ENCODE measurements at regions not wholly inside any gene's neighbourhood (a gene's known extent, or its start where the extent isn't known, plus 50 kb on each side); places are given as distances from the start of the nearest gene placed in this dataset.

- DNase-seq (ENCODE audit: extremely low spot score, insufficient read length, low read depth): no peak
- FAIRE-seq: no peak
Measured at GRCh38 chr2:121130301-121130850, 154.6 kb downstream of the TFCP2L1 start.

- DNase-seq (ENCODE audit: extremely low spot score, insufficient read length, low read depth) (no peak), FAIRE-seq (no peak)
Measured at GRCh38 chr2:121131375-121131774, 153.6 kb downstream of the TFCP2L1 start.

- DNase-seq (ENCODE audit: extremely low spot score, insufficient read length, low read depth): no peak
- no peak for FAIRE-seq
Measured at GRCh38 chr2:121132054-121132761, 152.8 kb downstream of the TFCP2L1 start.

GRCh38 chr2:121132762-121133107 lies 152.3 kb downstream of the TFCP2L1 start:
- FAIRE-seq: no peak
- DNase-seq (ENCODE audit: extremely low spot score, insufficient read length, low read depth): no peak

GRCh38 chr2:121133551-121134319 lies 151.3 kb downstream of the TFCP2L1 start:
- FAIRE-seq (no peak), DNase-seq (ENCODE audit: extremely low spot score, insufficient read length, low read depth) (no peak)

- DNase-seq (ENCODE audit: extremely low spot score, insufficient read length, low read depth) (no peak), FAIRE-seq (no peak)
Measured at GRCh38 chr2:121134728-121135127, 150.3 kb downstream of the TFCP2L1 start.

GRCh38 chr2:121135168-121135853 lies 149.7 kb downstream of the TFCP2L1 start:
- DNase-seq (ENCODE audit: extremely low spot score, insufficient read length, low read depth): no peak
- no peak for FAIRE-seq

- FAIRE-seq (no peak), DNase-seq (ENCODE audit: extremely low spot score, insufficient read length, low read depth) (no peak)
Measured at GRCh38 chr2:121136323-121136722, 148.7 kb downstream of the TFCP2L1 start.

GRCh38 chr2:121137571-121137970 lies 147.4 kb downstream of the TFCP2L1 start:
- no peak for DNase-seq (ENCODE audit: extremely low spot score, insufficient read length, low read depth)
- FAIRE-seq: no peak

GRCh38 chr2:121140734-121141133 lies 144.3 kb downstream of the TFCP2L1 start:
- DNase-seq (ENCODE audit: extremely low spot score, insufficient read length, low read depth) (no peak), FAIRE-seq (no peak)

GRCh38 chr2:121142452-121142851 lies 142.6 kb downstream of the TFCP2L1 start:
- FAIRE-seq: no peak
- DNase-seq (ENCODE audit: extremely low spot score, insufficient read length, low read depth): no peak

- FAIRE-seq (no peak), DNase-seq (ENCODE audit: extremely low spot score, insufficient read length, low read depth) (no peak)
Measured at GRCh38 chr2:121144111-121144510, 140.9 kb downstream of the TFCP2L1 start.

- no peak for FAIRE-seq
- DNase-seq (ENCODE audit: extremely low spot score, insufficient read length, low read depth): no peak
Measured at GRCh38 chr2:121146630-121147029, 138.4 kb downstream of the TFCP2L1 start.

- no peak for DNase-seq (ENCODE audit: extremely low spot score, insufficient read length, low read depth)
- FAIRE-seq: no peak
Measured at GRCh38 chr2:121147766-121148165, 137.2 kb downstream of the TFCP2L1 start.

GRCh38 chr2:121148481-121148880 lies 136.5 kb downstream of the TFCP2L1 start:
- no peak for FAIRE-seq
- no peak for DNase-seq (ENCODE audit: extremely low spot score, insufficient read length, low read depth)

GRCh38 chr2:121149384-121149783 lies 135.6 kb downstream of the TFCP2L1 start:
- DNase-seq (ENCODE audit: extremely low spot score, insufficient read length, low read depth): no peak
- no peak for FAIRE-seq

GRCh38 chr2:121150126-121150525 lies 134.9 kb downstream of the TFCP2L1 start:
- FAIRE-seq: no peak

GRCh38 chr2:121150713-121151112 lies 134.3 kb downstream of the TFCP2L1 start:
- no peak for DNase-seq (ENCODE audit: extremely low spot score, insufficient read length, low read depth)
- FAIRE-seq: no peak

More at GRCh38 chr2:121150126-121150525, 134.9 kb downstream of the TFCP2L1 start:
- DNase-seq (ENCODE audit: extremely low spot score, insufficient read length, low read depth): no peak

GRCh38 chr2:121151311-121152109 lies 133.5 kb downstream of the TFCP2L1 start:
- FAIRE-seq (no peak), DNase-seq (ENCODE audit: extremely low spot score, insufficient read length, low read depth) (no peak)

GRCh38 chr2:121152861-121153260 lies 132.1 kb downstream of the TFCP2L1 start:
- DNase-seq (ENCODE audit: extremely low spot score, insufficient read length, low read depth) (no peak), FAIRE-seq (no peak)

Measured in GM18507 (cell line).